Activated CD4-positive, CD25-positive, alpha-beta regulatory T cell treated with anti-CD3 and anti-CD28 coated beads, Interleukin-2, amount 50 U/mL, for 24 hours (primary cell): ENCODE measurements at regions not wholly inside any gene's neighbourhood (a gene's known extent, or its start where the extent isn't known, plus 50 kb on each side); places are given as distances from the start of the nearest gene placed in this dataset.
"Not testable (repeated sequence)": the region's sequence is repeated elsewhere in the genome, so short reads cannot be mapped to it uniquely, and the experiment has no call there.

Experiments used
- ATAC-seq, 2 donors: fragments of 150-1000 bp; cut with Tn5 transposase; one replicate each; pipeline ENCODE4 v1.10.0; 2021; ENCODE audit warnings: mild to moderate bottlenecking in 1 of 2, moderate library complexity in 1 of 2

DNA sequence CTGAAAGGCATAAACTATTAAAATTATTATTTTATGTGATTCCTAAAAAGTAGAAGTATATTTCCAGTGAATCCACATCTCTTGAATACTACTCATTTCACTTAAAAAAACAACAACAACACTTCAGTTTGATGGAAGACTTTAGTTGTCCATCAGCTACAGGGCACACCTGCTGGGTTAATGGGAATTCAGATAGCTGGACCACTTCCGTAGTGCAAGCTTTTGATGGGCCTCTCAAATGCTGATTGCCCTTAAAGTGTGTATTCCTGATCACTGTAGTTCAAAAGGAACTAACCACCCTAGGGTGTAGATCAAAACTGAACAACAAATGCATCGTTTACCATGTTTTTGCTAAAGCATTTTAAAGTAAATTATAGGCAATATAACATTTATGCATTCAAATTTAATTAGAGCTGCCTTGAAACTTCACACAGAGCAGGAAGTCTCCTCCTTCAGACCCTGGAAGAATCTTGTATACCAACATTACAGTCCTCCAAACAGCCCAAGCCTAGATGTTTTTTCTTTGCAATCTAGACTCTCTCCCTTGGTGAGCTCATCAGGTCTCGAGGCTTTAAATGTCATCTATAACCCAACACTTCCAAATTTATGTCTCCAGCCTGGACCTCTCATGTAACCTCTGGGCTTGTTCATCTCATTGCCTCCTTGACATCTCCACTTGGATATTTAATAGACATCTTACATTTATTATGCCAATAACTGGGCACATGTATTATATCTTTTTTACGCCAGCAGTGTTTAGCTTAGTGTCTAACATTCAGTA is 510.1 kb upstream of the SLC39A10 start:
- ATAC-seq: no peak

DNA sequence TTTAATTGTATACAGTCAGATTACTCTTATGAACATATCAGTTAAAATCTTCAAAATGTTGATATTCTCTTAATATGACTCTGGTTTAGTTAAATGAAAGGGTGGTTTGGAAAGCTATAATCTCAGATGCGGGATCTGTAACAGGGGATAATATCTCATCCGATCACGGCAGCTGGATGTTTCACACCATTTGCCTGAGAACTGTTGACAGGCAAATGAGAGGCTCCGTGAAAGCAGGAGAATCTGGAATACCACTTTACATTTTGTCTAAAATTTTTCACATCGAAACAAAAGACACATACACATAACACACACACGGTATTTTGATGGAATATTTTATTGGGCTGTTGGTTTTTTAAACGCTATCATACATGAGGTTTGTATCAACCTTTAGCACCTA is 518.6 kb upstream of the SLC39A10 start:
- no peak for ATAC-seq

GRCh38 chr2:195125889-195126288 is 531.1 kb upstream of the SLC39A10 start:
- not testable (repeated sequence) for ATAC-seq

DNA sequence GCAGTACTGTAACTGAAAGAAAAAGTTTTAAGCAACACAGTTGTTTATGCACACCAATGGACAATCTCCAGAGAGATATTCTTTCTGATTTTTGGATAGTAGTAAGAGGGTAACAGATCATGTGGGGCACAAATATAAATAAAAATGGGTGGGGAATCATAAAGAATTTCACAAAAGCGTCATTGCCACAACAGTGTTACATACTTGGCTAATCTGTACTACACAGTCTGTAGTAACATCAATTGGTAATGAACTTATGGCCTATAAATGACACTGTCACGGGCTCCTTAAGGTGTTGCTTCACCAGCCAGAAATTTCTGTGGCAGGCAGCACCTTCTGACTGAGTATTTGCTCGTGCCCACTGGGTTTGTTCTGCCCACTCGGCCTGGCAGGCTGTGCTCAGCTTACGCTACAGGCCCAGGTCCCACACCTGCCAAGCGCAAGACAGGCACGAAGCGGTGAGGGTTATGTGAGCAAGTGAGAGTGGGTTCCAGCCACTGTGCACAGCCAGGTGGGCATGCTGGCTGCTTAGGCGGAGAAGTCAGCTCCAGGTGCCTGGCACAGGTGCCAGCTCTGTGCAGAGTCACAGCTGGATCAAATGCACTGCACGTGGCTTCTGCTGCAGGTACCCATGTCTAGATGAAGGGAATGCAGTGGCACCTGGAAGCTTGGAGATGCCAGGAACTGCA is 532.5 kb upstream of the SLC39A10 start:
- ATAC-seq: no peak

DNA sequence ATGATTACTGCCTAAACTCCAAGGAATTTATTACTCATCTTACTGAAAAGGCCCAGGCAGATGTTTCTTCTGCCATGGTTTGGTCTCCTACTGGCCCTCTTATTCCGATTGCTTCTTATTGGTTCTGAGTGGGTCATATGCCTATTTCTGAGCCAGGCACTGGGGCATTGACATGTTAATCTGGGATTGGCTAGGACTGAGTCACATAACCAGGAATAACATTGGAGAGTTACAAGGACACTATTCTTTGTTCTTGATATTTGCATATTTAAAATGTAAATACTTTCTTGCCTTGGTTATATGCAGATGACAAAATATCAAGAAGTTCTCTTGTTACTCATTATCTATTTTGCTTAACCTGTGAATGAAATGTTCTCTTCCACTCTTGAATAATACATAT is 534.4 kb upstream of the SLC39A10 start:
- no peak for ATAC-seq

DNA sequence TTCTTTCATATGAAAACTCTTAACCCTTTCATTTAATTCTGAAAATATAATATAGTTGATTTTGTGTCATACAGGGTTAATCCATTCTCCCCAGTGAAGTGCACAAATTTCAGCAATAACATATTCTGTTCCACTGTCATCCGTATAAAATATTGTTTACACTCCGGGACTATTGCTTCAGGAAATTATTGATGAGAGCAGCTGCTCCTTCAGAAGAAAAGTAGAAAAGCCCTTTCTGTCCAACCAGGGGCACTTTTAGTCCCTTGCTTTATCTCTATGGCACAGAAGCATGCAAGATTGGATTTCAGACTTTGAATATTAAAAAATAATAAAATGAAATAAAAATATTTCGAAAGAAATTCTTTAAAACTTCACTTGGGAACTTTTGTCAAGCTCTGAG is 535.7 kb upstream of the SLC39A10 start:
- ATAC-seq: no peak

DNA sequence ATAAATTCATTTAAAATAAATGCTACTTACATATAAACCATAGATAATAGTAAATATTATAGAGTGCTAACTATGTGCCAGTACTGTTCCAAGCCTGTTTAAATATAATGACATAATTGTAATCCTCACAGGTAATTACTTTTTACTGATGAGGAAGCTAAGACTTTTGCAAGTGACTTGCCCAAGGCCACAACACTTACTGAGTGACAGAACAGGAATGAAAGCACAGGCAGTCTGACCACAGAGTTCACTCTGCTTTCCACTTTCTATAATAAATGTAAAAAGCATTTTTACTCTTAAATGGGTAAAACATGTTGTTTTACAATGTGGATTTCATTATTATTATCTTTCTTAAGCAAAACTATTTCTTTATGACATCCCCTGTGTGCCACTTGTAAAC is 537.8 kb upstream of the SLC39A10 start:
- ATAC-seq: no peak

DNA sequence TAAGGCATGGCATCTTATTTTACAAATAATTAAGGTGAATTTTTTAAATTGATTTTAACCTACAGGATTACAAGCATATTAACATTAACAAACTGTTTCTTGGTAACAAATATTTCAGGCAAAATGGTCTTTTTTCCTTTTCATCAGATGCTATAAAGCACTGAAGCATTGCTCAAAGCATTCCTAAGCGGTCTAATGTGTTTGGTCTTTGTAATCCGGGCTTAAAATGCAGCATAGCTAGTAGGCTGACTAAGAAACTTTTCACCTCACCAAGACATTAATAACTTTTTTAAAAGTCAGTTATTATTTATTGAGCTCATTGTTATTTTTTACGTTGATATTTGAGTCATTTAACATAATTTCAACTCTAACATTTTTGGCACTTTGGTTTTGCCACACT is 538.8 kb upstream of the SLC39A10 start:
- no peak for ATAC-seq

DNA sequence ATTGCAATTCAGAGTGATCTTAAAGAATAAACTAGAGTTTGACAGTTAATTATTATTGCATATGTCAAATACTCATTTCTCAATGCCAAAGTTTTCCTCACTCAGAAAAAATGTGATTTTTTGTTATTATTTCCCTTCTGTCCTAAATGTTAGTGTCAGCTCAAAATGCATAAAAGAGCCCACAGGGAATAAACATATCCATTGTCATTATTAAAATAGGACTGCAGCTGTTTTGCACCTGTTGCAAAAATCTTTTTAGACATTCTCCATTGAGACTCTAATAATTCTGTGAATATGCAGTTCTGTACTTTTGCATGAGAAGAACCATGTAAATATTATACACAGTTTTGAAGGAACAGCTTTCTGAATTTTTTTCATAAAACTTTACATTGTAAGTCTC is 540.0 kb upstream of the SLC39A10 start:
- ATAC-seq: no peak

DNA sequence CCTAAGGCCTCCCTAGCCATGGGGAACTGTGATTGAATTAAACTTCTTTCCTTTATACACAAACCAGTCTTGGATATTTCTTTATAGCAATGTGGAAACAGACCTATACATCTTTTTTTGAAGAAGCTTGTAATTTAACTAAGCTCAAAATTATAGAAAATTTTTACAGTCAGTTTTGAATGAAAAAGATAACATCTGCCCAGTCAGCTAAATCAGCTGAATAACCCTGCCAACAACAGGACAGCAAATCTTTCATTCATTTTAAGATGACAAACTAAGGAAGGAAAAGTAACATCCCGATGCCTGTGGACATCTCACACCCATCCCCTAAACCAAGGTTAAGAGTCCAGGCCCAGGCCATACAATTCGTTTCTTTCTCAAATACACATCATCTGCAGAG is 541.3 kb upstream of the SLC39A10 start:
- no peak for ATAC-seq

GRCh38 chr2:195108182-195108581 is 548.8 kb upstream of the SLC39A10 start:
- ATAC-seq: no peak

GRCh38 chr2:195106681-195107380 is 550.2 kb upstream of the SLC39A10 start:
- no peak for ATAC-seq

DNA sequence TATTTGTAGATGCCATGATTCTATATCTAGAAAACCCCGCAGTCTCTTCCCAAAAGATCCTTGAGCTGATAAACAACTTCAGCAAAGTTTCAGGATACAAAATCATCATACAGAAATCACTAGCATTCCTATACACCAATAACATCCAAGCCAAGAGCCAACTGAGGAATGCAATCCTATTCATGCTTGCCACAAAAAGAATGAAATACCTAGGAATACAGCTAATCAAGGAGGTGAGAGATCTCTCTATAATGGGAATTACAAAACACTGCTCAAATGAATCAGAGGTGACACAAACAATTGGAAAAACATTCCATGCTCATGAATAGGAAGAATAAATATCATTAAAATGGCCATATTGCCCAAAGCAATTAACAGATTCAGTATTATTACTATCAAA is 551.4 kb upstream of the SLC39A10 start:
- ATAC-seq: no peak

DNA sequence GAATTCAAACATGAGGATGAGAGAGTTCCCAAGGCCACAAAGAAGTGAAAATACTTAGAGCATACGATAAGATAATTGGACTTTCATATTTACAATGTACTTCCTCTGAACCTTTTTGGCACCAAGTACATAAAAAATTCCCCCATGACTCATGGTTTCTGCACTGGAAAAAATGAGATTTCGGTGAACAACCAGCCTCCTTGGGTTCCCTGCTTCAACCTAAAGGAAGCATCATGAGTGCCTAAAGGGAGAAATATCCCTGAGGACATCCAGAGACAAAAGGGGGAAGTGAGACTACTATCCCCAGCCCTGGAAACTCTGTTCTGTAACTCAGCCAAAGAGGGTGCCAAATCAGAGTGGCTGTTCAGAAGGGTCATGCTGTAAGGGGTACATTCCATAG is 562.7 kb upstream of the SLC39A10 start:
- ATAC-seq: no peak

DNA sequence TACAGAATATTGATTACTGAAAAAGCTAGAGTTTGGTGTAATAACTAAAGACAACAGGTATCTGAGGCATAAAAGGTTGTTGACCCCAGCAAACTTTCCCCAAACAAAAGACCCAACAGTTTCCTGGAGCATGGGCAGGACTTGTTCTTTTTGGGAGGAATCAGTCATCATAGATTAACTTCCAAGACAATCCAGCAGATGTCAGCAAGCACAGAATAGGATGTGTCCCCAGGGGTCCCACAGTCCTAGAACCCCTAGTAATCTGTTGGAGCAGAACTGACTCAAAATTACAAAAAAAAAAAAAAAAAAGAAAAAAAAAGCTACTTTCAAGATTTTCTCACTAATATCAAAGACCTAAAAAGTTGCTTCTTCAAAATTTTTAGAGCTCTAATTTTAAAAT is 564.7 kb upstream of the SLC39A10 start:
- ATAC-seq: no peak

- not testable (repeated sequence) for ATAC-seq
These were observed 584.2 kb upstream of the SLC39A10 start for GRCh38 chr2:195072806-195073205.

GRCh38 chr2:195057001-195057400 is 600.0 kb upstream of the SLC39A10 start:
- ATAC-seq: no peak

DNA sequence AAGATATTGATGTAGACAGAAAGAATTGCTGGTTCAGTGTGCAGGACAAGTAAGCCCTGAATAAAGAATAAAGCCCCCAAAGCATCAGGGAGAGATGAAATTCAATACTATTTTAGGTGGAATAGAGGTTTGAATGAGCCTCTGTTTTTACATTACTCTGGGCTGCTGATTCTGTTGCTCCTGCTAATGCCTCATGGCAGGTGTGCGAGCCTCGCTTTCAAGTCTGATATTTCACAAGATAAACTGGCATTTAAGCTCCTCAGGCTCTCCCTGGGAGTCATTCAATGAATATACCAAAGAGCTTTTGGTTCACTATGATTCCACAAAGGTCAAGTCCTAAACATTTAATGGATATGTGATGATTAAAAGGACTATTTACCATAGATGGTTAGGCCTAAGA is 601.0 kb upstream of the SLC39A10 start:
- no peak for ATAC-seq

- no peak for ATAC-seq
These were observed 605.6 kb upstream of the SLC39A10 start for GRCh38 chr2:195051401-195051800.

DNA sequence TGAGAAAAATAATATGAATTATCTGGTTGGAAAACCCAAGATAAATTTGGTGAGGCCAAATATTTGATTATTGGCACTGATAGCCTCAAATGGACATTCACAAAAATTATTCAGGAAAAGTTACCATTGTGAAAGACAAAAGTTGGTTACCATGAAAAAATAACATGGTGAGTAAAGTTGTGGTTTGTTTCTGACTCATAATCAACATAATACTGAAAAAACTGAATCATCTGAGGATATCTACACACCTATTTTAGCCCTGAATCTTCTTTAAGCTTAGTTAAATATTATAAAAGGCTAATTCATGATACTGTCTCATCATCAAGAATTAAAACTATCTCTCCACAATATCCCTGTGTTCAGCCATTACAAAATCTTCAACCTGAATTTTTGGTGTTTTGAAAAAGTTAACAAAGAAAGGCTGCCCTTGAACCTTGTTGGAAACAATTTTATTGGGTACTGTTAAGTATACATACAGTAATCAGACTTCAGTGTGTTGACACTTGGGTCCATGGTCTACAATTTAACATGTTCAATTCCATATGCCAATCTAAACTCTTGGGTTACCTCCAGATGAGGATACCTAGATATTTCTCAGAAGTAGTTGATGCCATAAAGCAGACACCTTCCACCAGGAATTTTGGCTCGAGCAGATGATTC is 607.5 kb upstream of the SLC39A10 start:
- peak; percentile 63 to 73 for ATAC-seq

GRCh38 chr2:195047955-195048354 is 609.1 kb upstream of the SLC39A10 start:
- no peak for ATAC-seq

- no peak for ATAC-seq
These were observed 612.2 kb upstream of the SLC39A10 start for GRCh38 chr2:195044801-195045200.

DNA sequence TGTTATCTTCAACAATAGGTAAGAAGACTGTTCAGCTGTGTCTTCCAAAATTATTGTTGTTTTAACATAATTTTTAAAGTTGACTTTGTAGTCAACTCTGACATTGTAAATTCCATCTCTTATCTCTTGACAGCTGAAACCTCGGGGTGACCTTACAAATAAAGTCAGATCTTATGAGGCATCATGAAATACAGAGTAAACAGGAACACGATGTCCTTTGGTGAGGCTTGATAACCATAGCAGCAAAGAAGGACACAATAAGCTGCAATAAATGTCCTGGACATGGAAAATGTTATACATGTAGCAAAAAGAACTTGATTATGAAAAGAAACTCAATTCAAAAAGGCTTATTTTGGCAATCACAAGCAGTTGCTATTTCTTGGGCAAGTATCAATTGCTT is 618.9 kb upstream of the SLC39A10 start:
- no peak for ATAC-seq
